NB4 (cell line): ENCODE measurements at regions not wholly inside any gene's neighbourhood (a gene's known extent, or its start where the extent isn't known, plus 50 kb on each side); places are given as distances from the start of the nearest gene placed in this dataset.

Experiments
- MYC ChIP-seq: IDR thresholded peaks from 2 replicates; pipeline ENCODE4 v1.6.1; 2011; ENCODE audit warnings: low read depth, low read length
- POLR2A ChIP-seq: IDR thresholded peaks from 2 replicates; pipeline ENCODE4 v1.6.1; 2011; ENCODE audit warnings: mild to moderate bottlenecking; ENCODE audit not compliant: insufficient read length; ENCODE audit errors: extremely low read depth
- TF ChIP-seq, protein P1 (sequence below): IDR thresholded peaks from one replicate; pipeline ENCODE4 v1.5.1; 2012; ENCODE audit warnings: low read depth, low read length

DNA sequence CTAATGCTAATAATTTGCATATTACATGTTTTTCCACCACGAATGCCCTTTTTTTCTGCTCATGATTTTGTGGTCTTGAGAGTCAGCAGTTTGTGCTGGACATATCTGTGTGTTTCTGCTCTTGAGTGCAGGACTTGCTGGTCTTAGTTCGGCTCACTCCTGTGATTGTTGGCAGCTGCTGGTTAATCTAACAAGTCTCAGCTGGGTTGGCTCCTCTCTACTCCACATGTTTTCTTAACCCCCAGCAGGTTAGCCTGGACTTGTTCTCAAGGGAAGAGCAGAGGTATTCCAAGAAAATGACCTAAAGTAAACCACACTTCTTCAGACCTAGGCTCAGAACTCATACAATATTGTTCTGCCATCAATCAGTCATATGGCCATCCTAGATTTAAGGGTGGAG, 1238.9 kb downstream of the XPNPEP1 start:
- TF ChIP-seq, protein P1, sequence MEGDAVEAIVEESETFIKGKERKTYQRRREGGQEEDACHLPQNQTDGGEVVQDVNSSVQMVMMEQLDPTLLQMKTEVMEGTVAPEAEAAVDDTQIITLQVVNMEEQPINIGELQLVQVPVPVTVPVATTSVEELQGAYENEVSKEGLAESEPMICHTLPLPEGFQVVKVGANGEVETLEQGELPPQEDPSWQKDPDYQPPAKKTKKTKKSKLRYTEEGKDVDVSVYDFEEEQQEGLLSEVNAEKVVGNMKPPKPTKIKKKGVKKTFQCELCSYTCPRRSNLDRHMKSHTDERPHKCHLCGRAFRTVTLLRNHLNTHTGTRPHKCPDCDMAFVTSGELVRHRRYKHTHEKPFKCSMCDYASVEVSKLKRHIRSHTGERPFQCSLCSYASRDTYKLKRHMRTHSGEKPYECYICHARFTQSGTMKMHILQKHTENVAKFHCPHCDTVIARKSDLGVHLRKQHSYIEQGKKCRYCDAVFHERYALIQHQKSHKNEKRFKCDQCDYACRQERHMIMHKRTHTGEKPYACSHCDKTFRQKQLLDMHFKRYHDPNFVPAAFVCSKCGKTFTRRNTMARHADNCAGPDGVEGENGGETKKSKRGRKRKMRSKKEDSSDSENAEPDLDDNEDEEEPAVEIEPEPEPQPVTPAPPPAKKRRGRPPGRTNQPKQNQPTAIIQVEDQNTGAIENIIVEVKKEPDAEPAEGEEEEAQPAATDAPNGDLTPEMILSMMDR = no peak
- TF ChIP-seq POLR2A (no peak), MYC (no peak)
